ENCODE measurements at regions not wholly inside any gene's neighbourhood (a gene's known extent, or its start where the extent isn't known, plus 50 kb on each side); places are given as distances from the start of the nearest gene placed in this dataset.

GRCh38 chr6:157763129-157763903 is 59.7 kb upstream of the SNX9 start:
- H3K4me3 ChIP-seq (ENCODE audit: severe bottlenecking): no peak overlapping the region
- H3K4me1 ChIP-seq (ENCODE audit: insufficient read depth, poor library complexity, severe bottlenecking): peaks cover 52% of the 10 kb centered on the region
- H3K27me3 ChIP-seq (ENCODE audit: insufficient read depth, poor library complexity, severe bottlenecking): no peaks in the 10 kb centered on the region
- ATAC-seq (ENCODE audit: low read depth) (peak; percentile 66), DNase-seq (ENCODE audit: low spot score) (peak; percentile 99)
- no peaks in the 10 kb centered on the region for H3K9me3 ChIP-seq (ENCODE audit: severe bottlenecking)
- peak overlapping the region; percentile 88 for H3K27ac ChIP-seq (ENCODE audit: poor library complexity, severe bottlenecking)
- no peak for TF ChIP-seq CTCF (IDR thresholded peaks at IDR 0.05; ENCODE audit: poor library complexity, severe bottlenecking)
- no peaks in the 10 kb centered on the region for H3K36me3 ChIP-seq (ENCODE audit: low read depth)

- no peak for ATAC-seq (ENCODE audit: low read depth)
- no peak for DNase-seq (ENCODE audit: low spot score)
- no peaks in the 10 kb centered on the region for H3K36me3 ChIP-seq (ENCODE audit: low read depth)
- TF ChIP-seq CTCF (IDR thresholded peaks at IDR 0.05; ENCODE audit: poor library complexity, severe bottlenecking): no peak
- peak overlapping the region; percentile 88 for H3K27ac ChIP-seq (ENCODE audit: poor library complexity, severe bottlenecking)
- no peaks in the 10 kb centered on the region for H3K27me3 ChIP-seq (ENCODE audit: insufficient read depth, poor library complexity, severe bottlenecking)
- H3K4me3 ChIP-seq (ENCODE audit: severe bottlenecking): no peak overlapping the region
- no peaks in the 10 kb centered on the region for H3K9me3 ChIP-seq (ENCODE audit: severe bottlenecking)
- peaks cover 52% of the 10 kb centered on the region for H3K4me1 ChIP-seq (ENCODE audit: insufficient read depth, poor library complexity, severe bottlenecking)
These were observed 59.2 kb upstream of the SNX9 start for GRCh38 chr6:157763904-157764177.

- Histone ChIP-seq H3K27ac (ENCODE audit: poor library complexity, severe bottlenecking) (peak overlapping the region; percentile 88), H3K27me3 (ENCODE audit: insufficient read depth, poor library complexity, severe bottlenecking) (no peaks in the 10 kb centered on the region), H3K4me1 (ENCODE audit: insufficient read depth, poor library complexity, severe bottlenecking) (peaks cover 52% of the 10 kb centered on the region), H3K4me3 (ENCODE audit: severe bottlenecking) (no peak overlapping the region), H3K9me3 (ENCODE audit: severe bottlenecking) (no peaks in the 10 kb centered on the region), H3K36me3 (ENCODE audit: low read depth) (no peaks in the 10 kb centered on the region)
- ATAC-seq (ENCODE audit: low read depth): peak; percentile 86
- TF ChIP-seq CTCF (IDR thresholded peaks at IDR 0.05; ENCODE audit: poor library complexity, severe bottlenecking): no peak
- peak; percentile 98 for DNase-seq (ENCODE audit: low spot score)
These were observed 58.6 kb upstream of the SNX9 start for GRCh38 chr6:157764178-157765068.

- H3K36me3 ChIP-seq (ENCODE audit: low read depth): no peaks in the 10 kb centered on the region
- H3K4me1 ChIP-seq (ENCODE audit: insufficient read depth, poor library complexity, severe bottlenecking): peaks cover 51% of the 10 kb centered on the region
- H3K27ac ChIP-seq (ENCODE audit: poor library complexity, severe bottlenecking): no peak overlapping the region
- no peaks in the 10 kb centered on the region for H3K9me3 ChIP-seq (ENCODE audit: severe bottlenecking)
- no peak for TF ChIP-seq CTCF (IDR thresholded peaks at IDR 0.05; ENCODE audit: poor library complexity, severe bottlenecking)
- H3K4me3 ChIP-seq (ENCODE audit: severe bottlenecking): no peak overlapping the region
- DNase-seq (ENCODE audit: low spot score): no peak
- H3K27me3 ChIP-seq (ENCODE audit: insufficient read depth, poor library complexity, severe bottlenecking): no peaks in the 10 kb centered on the region
- no peak for ATAC-seq (ENCODE audit: low read depth)
These were observed 55.9 kb upstream of the SNX9 start for GRCh38 chr6:157766901-157767774.
